Muscle of leg (tissue), 3 donors: ENCODE measurements at regions not wholly inside any gene's neighbourhood (a gene's known extent, or its start where the extent isn't known, plus 50 kb on each side); places are given as distances from the start of the nearest gene placed in this dataset.
"Not testable (repeated sequence)": the region's sequence is repeated elsewhere in the genome, so short reads cannot be mapped to it uniquely, and the experiment has no call there.

ENCODE experiments used
- DNase-seq: peaks from one replicate; pipeline ENCODE4 v3.0.0; 2013
- H3K27ac ChIP-seq: one replicate; pipeline ENCODE4 v1.5.1; 2013; ENCODE audit warnings: mild to moderate bottlenecking, low read length, control low read depth
- H3K27me3 ChIP-seq: one replicate; pipeline ENCODE4 v1.6.1; 2013; ENCODE audit warnings: low read length; ENCODE audit not compliant: control insufficient read depth, insufficient read depth
- H3K36me3 ChIP-seq: one replicate; pipeline ENCODE4 v1.6.1; 2013; ENCODE audit warnings: low read length; ENCODE audit not compliant: control insufficient read depth, insufficient read depth
- H3K4me1 ChIP-seq: one replicate; pipeline ENCODE4 v1.6.1; 2013; ENCODE audit warnings: low read length; ENCODE audit not compliant: control insufficient read depth, insufficient read depth
- H3K4me3 ChIP-seq: one replicate; pipeline ENCODE4 v1.5.1; 2013; ENCODE audit warnings: low read length, control low read depth
- H3K9me3 ChIP-seq: replicated peaks from 2 replicates; pipeline ENCODE4 v1.6.1; 2013; ENCODE audit warnings: low read depth, low read length; ENCODE audit not compliant: control insufficient read depth
- WGBS: methylation state at CpG from one replicate; pipeline ENCODE4 v1.1.5; 2013; ENCODE audit warnings: missing lambda C conversion rate; ENCODE audit not compliant: insufficient coverage; 5-methylcytosine and 5-hydroxymethylcytosine counted together

DNA sequence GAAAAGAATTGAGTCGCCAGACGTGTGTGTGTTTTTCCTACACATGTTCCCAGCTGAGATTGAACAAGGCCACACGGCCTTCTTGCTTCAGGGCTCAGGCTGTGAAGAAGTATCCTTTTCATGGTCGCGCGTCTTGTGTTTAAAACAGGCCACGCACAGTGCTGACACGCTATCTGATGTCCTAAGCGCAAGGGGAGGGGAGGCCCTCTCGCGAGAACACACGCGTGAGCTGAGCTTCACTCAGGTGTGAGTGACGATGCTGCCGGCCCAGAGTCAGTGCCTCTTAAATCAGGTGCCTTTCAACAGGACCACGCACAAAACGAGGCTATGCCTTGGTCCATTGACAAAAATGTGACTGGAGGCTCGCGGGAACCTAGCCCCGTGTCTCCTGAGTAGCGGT is 103.7 kb downstream of the TEX29 start:
- no peaks in the 10 kb centered on the region for H3K36me3 ChIP-seq
- H3K9me3 ChIP-seq = no peaks in the 10 kb centered on the region
- peaks cover 12% of the 10 kb centered on the region for H3K27me3 ChIP-seq
- no peaks in the 10 kb centered on the region for H3K4me1 ChIP-seq
- H3K27ac ChIP-seq = no peak overlapping the region
- DNase-seq = no peak
- H3K4me3 ChIP-seq = no peak overlapping the region
- WGBS = 59% methylated on average over 17 of the region's 21 CpGs

GRCh38 chr13:111425326-111425725 is 104.9 kb downstream of the TEX29 start:
- Histone ChIP-seq H3K9me3 (no peaks in the 10 kb centered on the region), H3K36me3 (no peaks in the 10 kb centered on the region), H3K27me3 (peaks cover 17% of the 10 kb centered on the region), H3K4me1 (no peaks in the 10 kb centered on the region), H3K4me3 (no peak overlapping the region), H3K27ac (no peak overlapping the region)
- no peak for DNase-seq
- WGBS = 89% methylated on average over 8 of the region's 8 CpGs

- no peaks in the 10 kb centered on the region for H3K36me3 ChIP-seq
These were observed 108.7 kb downstream of the TEX29 start for GRCh38 chr13:111429064-111429558.

DNA sequence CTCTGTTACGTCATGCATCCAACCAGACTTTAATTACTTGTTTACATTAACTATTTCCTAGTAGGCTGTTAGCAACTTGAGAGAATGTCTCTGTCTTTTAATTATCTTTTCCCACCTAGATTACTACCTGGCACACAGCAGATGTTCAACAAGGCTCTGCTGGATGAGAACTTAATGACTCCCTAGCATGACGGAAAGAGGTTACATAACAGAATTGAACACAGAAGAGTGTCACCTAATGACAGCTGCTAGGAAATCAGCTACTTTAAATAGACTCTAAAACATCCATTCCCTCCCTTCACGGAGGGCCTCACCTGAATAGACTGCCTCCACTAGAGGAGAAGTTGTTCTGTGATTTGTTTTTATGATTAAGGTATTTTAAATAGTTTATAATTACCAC is 110.8 kb downstream of the TEX29 start:
- peaks cover 11% of the 10 kb centered on the region for H3K27me3 ChIP-seq
- no CpG with 5 or more reads among the region's 3 CpGs for WGBS
- H3K36me3 ChIP-seq = no peaks in the 10 kb centered on the region
- no peak for DNase-seq
- H3K4me1 ChIP-seq = no peaks in the 10 kb centered on the region
- H3K27ac ChIP-seq = no peak overlapping the region
- no peak overlapping the region for H3K4me3 ChIP-seq
- no peaks in the 10 kb centered on the region for H3K9me3 ChIP-seq

More at GRCh38 chr13:111429064-111429558, 108.7 kb downstream of the TEX29 start:
- Histone ChIP-seq H3K4me3 (no peak overlapping the region), H3K27ac (no peak overlapping the region), H3K4me1 (no peaks in the 10 kb centered on the region), H3K9me3 (no peaks in the 10 kb centered on the region), H3K27me3 (peaks cover 11% of the 10 kb centered on the region)
- DNase-seq = peak; percentile 22
- WGBS = 15% methylated on average over 10 of the region's 12 CpGs

- H3K27me3 ChIP-seq = peaks cover 7% of the 10 kb centered on the region
- 55% methylated on average over 3 of the region's 3 CpGs for WGBS
These were observed 114.2 kb downstream of the TEX29 start for GRCh38 chr13:111434578-111435159.

GRCh38 chr13:111436446-111436845 is 116.0 kb downstream of the TEX29 start:
- H3K9me3 ChIP-seq = no peaks in the 10 kb centered on the region
- no peak overlapping the region for H3K27ac ChIP-seq
- H3K4me3 ChIP-seq = no peak overlapping the region
- no peak for DNase-seq
- WGBS = 68% methylated on average over 9 of the region's 11 CpGs
- H3K4me1 ChIP-seq = no peaks in the 10 kb centered on the region
- H3K27me3 ChIP-seq = peaks cover 9% of the 10 kb centered on the region
- H3K36me3 ChIP-seq = no peaks in the 10 kb centered on the region

More at GRCh38 chr13:111434578-111435159, 114.2 kb downstream of the TEX29 start:
- DNase-seq = no peak
- Histone ChIP-seq H3K36me3 (no peaks in the 10 kb centered on the region), H3K4me1 (no peaks in the 10 kb centered on the region), H3K9me3 (no peaks in the 10 kb centered on the region), H3K4me3 (no peak overlapping the region), H3K27ac (no peak overlapping the region)

DNA sequence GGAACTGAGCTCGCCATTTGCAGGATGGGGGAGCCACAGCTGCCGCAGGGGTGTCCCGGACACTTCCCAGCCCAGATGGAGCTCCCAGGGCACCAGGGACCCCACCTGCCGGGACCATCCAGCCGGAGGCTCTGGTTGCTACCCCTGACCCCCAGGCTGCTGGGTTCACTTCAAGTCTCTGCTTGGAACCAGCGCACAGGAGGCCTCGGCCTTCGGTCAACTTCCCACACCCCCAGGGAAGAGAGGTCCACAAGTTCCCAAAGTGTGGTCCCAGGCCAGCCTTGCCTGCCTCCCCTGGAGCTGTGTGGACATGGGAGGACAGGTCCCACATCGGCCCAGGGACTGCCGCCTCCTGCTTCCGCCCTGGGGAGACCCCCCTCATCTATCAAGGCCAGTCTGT is 117.0 kb downstream of the TEX29 start:
- H3K36me3 ChIP-seq = no peaks in the 10 kb centered on the region
- no peaks in the 10 kb centered on the region for H3K9me3 ChIP-seq
- H3K4me1 ChIP-seq = no peaks in the 10 kb centered on the region
- H3K27ac ChIP-seq = no peak overlapping the region
- peaks cover 9% of the 10 kb centered on the region for H3K27me3 ChIP-seq
- H3K4me3 ChIP-seq = no peak overlapping the region
- no peak for DNase-seq
- WGBS = 70% methylated on average over 8 of the region's 11 CpGs

GRCh38 chr13:111437856-111438547 is 117.6 kb downstream of the TEX29 start:
- Histone ChIP-seq H3K27me3 (peaks cover 9% of the 10 kb centered on the region), H3K27ac (no peak overlapping the region), H3K36me3 (no peaks in the 10 kb centered on the region), H3K4me1 (no peaks in the 10 kb centered on the region), H3K4me3 (no peak overlapping the region), H3K9me3 (no peaks in the 10 kb centered on the region)
- DNase-seq = no peak
- 77% methylated on average over 26 of the region's 26 CpGs for WGBS

GRCh38 chr13:111440492-111440891 is 120.0 kb downstream of the TEX29 start:
- DNase-seq, H3K4me3 ChIP-seq, H3K9me3 ChIP-seq, H3K27me3 ChIP-seq, H3K27ac ChIP-seq, H3K4me1 ChIP-seq, H3K36me3 ChIP-seq: not testable (repeated sequence)
- 81% methylated on average over 1 of the region's 1 CpG for WGBS

- DNase-seq = no peak
- no peaks in the 10 kb centered on the region for H3K36me3 ChIP-seq
- H3K4me1 ChIP-seq = no peaks in the 10 kb centered on the region
- H3K27me3 ChIP-seq = peaks cover 4% of the 10 kb centered on the region
- no peak overlapping the region for H3K4me3 ChIP-seq
- WGBS = 88% methylated on average over 2 of the region's 2 CpGs
- H3K27ac ChIP-seq = no peak overlapping the region
- H3K9me3 ChIP-seq = peaks cover 8% of the 10 kb centered on the region
These were observed 123.5 kb downstream of the TEX29 start for GRCh38 chr13:111443981-111444380.
